ENCODE measurements at regions not wholly inside any gene's neighbourhood (a gene's known extent, or its start where the extent isn't known, plus 50 kb on each side); places are given as distances from the start of the nearest gene placed in this dataset.

- DNase-seq (ENCODE audit: extremely low read depth in 1 of 2, low read depth in 1 of 2), result no peak
These were observed 57.5 kb upstream of the C14orf180 start for GRCh38 chr14:104521816-104522745.

DNA sequence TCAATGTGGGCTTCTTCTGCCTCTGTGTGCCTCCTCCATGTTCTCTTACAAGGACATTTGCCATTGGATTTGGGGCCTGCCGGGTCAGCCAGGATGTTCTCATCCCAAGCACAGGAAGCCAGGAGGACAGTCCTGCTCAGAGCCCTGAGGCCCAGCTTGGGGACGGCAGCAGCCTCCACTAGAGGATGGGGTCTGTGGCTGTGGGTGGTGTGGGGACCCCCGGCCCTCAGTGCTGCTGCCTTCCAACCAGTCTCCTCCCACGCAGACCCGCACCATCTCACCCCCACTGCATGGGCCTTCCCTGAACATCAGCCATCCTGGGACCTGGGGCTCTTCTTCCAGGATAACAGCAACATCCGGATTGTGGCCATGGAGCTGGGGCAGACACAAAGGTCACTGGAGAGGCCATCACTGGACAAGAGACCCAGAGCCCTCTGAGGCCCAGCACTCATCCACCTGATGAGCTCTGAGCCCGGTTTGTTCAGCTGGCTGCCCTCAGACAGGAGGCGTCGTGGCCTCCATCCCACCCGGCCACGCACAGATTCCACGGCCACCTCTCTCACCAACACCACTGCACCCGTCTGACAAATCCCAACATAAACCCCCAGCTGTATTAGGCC is 56.5 kb upstream of the C14orf180 start:
- no peak for DNase-seq (ENCODE audit: extremely low read depth in 1 of 2, low read depth in 1 of 2)

- no peak for DNase-seq (ENCODE audit: extremely low read depth in 1 of 2, low read depth in 1 of 2)
These were observed 56.0 kb upstream of the C14orf180 start for GRCh38 chr14:104523546-104523935.

GRCh38 chr14:104524726-104525125 is 54.8 kb upstream of the C14orf180 start:
- DNase-seq (ENCODE audit: extremely low read depth in 1 of 2, low read depth in 1 of 2), result no peak

DNA sequence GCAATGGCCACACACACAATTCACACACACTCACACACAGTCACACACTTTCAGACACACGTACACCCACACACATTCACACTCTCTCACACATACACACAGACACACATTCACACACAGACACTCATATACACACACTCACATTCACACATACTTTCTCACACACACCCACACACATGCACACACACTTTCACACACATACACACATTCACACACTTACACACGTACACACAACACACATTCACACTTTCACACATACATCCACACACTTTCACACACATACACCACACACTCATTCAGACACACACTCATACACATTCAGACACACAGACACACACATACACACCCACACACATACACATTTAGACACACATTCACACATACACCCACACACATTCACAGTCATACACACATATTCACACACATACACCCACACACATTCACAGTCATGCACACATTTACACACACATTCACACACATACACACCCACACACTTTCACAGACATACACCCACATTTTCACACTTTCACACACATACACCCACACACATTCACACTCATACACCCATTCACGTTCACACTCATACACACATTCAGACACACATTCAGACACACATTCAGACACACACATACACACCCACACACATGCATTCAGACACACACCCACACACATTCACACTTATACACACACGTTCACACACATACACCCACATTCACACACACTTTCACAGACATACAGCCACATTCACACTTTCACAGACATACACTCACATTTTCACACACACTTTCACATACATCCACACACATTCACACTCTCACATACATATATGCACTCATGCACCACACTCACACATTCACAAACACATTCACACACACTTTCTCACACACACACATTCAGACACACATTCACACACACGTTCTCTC is 52.6 kb upstream of the C14orf180 start:
- DNase-seq (ENCODE audit: extremely low read depth in 1 of 2, low read depth in 1 of 2), result no peak

- no peak for DNase-seq (ENCODE audit: extremely low read depth in 1 of 2, low read depth in 1 of 2)
These were observed 51.6 kb upstream of the C14orf180 start for GRCh38 chr14:104527857-104528459.

GRCh38 chr14:104528496-104528895 is 51.1 kb upstream of the C14orf180 start:
- no peak for DNase-seq (ENCODE audit: extremely low read depth in 1 of 2, low read depth in 1 of 2)
